ENCODE measurements at regions not wholly inside any gene's neighbourhood (a gene's known extent, or its start where the extent isn't known, plus 50 kb on each side); places are given as distances from the start of the nearest gene placed in this dataset.

DNA sequence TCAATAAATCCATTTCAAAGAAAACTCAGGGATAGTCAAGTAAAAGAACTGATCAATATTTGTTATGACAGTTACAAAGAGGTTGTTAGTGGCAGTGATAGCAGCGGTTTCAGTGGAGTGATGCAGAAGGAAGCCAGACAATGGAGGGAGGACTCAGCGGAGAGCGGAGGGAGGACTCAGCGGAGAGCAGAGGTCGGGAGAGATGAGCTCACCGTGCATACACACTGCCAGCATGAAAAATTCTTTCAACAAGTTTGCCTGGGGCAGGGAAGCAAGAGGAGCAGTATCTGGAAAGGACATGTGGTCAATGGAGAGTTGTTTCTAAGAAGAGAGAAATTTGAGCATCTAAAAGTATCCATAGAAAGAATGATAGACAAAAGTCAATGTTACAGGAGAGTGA is 60.9 kb upstream of the BCL11A start:
- DNase-seq (ENCODE audit: extremely low spot score, unreplicated experiment) = no peak
- no peak overlapping the region for H3K4me3 Mint-ChIP-seq
- H3K27ac Mint-ChIP-seq = no peak overlapping the region
- H3K36me3 Mint-ChIP-seq = no peaks in the 10 kb centered on the region
- no peaks in the 10 kb centered on the region for H3K4me1 Mint-ChIP-seq (ENCODE audit: unreplicated experiment)
- H3K27me3 Mint-ChIP-seq = no peaks in the 10 kb centered on the region
- H3K9me3 Mint-ChIP-seq = no peaks in the 10 kb centered on the region
- TF ChIP-seq, protein P1, sequence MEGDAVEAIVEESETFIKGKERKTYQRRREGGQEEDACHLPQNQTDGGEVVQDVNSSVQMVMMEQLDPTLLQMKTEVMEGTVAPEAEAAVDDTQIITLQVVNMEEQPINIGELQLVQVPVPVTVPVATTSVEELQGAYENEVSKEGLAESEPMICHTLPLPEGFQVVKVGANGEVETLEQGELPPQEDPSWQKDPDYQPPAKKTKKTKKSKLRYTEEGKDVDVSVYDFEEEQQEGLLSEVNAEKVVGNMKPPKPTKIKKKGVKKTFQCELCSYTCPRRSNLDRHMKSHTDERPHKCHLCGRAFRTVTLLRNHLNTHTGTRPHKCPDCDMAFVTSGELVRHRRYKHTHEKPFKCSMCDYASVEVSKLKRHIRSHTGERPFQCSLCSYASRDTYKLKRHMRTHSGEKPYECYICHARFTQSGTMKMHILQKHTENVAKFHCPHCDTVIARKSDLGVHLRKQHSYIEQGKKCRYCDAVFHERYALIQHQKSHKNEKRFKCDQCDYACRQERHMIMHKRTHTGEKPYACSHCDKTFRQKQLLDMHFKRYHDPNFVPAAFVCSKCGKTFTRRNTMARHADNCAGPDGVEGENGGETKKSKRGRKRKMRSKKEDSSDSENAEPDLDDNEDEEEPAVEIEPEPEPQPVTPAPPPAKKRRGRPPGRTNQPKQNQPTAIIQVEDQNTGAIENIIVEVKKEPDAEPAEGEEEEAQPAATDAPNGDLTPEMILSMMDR (conservative IDR thresholded peaks at IDR 0.05) = no peak

DNA sequence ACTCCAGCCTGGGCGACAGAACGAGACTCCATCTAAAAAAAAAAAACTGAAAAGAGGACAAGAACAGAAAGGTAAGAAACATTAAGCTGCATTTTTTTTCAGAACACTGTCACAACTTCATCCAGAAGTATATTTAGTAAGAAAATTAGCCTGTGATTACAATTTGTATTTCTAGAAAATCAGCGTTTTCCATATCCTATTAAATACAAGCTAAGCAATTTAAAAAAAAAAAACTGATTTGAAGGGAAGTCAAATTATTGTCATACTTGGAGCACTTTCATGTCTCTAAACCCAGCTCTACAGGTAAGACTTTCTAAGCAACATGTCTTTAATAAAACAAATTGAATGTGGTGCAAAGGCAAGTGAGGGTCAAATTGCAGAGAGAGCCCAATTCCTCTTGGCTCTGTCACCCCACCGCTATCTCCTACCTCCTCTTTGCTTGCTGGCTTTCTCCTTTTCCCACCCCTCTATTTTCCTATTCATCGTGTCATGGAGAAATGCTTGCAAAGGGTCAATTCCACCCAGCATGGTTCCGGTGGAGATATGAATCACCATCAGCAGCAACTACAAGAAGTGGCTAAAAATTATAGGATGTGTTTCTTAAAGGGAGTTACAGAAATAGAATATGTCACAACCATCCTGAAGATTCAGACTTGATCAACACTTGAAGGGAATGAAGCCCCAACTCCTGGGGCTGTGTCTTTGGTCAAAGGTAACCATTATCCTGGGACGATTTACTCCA is 68.4 kb upstream of the BCL11A start:
- Mint-ChIP-seq H3K9me3 (no peaks in the 10 kb centered on the region), H3K4me3 (no peak overlapping the region), H3K36me3 (no peaks in the 10 kb centered on the region), H3K27me3 (peaks cover 12% of the 10 kb centered on the region), H3K27ac (no peak overlapping the region), H3K4me1 (ENCODE audit: unreplicated experiment) (no peaks in the 10 kb centered on the region)
- DNase-seq (ENCODE audit: extremely low spot score, unreplicated experiment) = no peak
- TF ChIP-seq, protein P1 (conservative IDR thresholded peaks at IDR 0.05) = no peak

DNA sequence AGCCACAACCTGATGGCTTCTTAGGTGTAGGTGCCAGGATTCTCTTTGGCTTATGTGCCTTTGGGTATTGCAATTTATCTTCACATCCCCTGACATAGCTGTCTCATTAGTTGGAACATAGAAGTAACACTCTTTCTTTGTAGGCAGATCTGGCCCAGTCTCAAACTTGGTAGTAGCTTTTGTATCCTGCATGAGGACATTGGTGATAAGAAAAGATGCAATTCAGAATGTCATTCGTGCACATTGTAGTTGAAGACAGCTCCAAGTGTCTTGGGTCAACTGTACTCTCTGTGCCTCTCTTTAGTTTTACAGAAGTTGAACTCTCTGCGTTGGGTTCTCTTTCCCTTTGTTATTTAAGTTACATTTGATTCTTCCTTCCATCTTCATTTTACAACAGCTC is 69.6 kb upstream of the BCL11A start:
- no peak for DNase-seq (ENCODE audit: extremely low spot score, unreplicated experiment)
- no peak overlapping the region for H3K4me3 Mint-ChIP-seq
- no peaks in the 10 kb centered on the region for H3K9me3 Mint-ChIP-seq
- H3K27me3 Mint-ChIP-seq = peaks cover 21% of the 10 kb centered on the region
- no peaks in the 10 kb centered on the region for H3K4me1 Mint-ChIP-seq (ENCODE audit: unreplicated experiment)
- TF ChIP-seq, protein P1 (conservative IDR thresholded peaks at IDR 0.05) = no peak
- H3K27ac Mint-ChIP-seq = no peak overlapping the region
- H3K36me3 Mint-ChIP-seq = no peaks in the 10 kb centered on the region

- Mint-ChIP-seq H3K9me3 (peaks cover 8% of the 10 kb centered on the region), H3K27me3 (peaks cover 40% of the 10 kb centered on the region), H3K4me1 (ENCODE audit: unreplicated experiment) (peaks cover 17% of the 10 kb centered on the region), H3K27ac (no peak overlapping the region), H3K36me3 (no peaks in the 10 kb centered on the region), H3K4me3 (no peak overlapping the region)
- no peak for DNase-seq (ENCODE audit: extremely low spot score, unreplicated experiment)
- TF ChIP-seq, protein P1 (conservative IDR thresholded peaks at IDR 0.05) = no peak
These were observed 74.0 kb upstream of the BCL11A start for GRCh38 chr2:60627412-60627811.

DNA sequence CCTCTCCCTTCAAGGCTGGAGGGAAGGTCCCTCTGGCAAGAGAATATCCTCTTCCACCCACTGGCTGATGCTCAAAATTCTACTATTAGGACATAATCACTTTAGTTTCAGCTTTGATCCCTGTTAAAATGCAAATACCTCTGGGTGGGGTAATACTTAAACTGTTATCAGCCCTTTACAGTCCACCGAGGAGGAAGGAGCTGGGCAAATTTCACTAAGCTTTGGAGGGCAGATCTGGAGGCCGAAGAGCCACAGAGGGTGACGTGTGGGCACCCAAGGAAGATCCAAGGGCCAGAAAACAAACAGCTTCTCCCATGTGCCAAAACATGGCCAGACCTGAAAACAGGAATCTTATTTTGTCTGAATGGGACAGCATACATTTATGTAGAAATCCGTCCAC is 74.6 kb upstream of the BCL11A start:
- TF ChIP-seq, protein P1 (conservative IDR thresholded peaks at IDR 0.05) = no peak
- no peaks in the 10 kb centered on the region for H3K36me3 Mint-ChIP-seq
- H3K4me3 Mint-ChIP-seq = no peak overlapping the region
- H3K9me3 Mint-ChIP-seq = peaks cover 8% of the 10 kb centered on the region
- no peak overlapping the region for H3K27ac Mint-ChIP-seq
- H3K4me1 Mint-ChIP-seq (ENCODE audit: unreplicated experiment) = peaks cover 17% of the 10 kb centered on the region
- no peak for DNase-seq (ENCODE audit: extremely low spot score, unreplicated experiment)
- H3K27me3 Mint-ChIP-seq = peaks cover 40% of the 10 kb centered on the region

Measured in type B pancreatic cell (in vitro differentiated cells).